ENCODE measurements at regions not wholly inside any gene's neighbourhood (a gene's known extent, or its start where the extent isn't known, plus 50 kb on each side); places are given as distances from the start of the nearest gene placed in this dataset.

- TF ChIP-seq CTCF (IDR thresholded peaks at IDR 0.05) (no peak), POLR2AphosphoS5 (IDR thresholded peaks at IDR 0.05) (no peak)
Measured at GRCh38 chr6:54541541-54541940, 233.3 kb downstream of the TINAG start.

All from upper lobe of left lung (tissue), 4 donors.